Spinal cord (tissue), 9 donors: ENCODE measurements at regions not wholly inside any gene's neighbourhood (a gene's known extent, or its start where the extent isn't known, plus 50 kb on each side); places are given as distances from the start of the nearest gene placed in this dataset.
"Not testable (repeated sequence)": the region's sequence is repeated elsewhere in the genome, so short reads cannot be mapped to it uniquely, and the experiment has no call there.

ENCODE experiments used
- DNase-seq, 6 donors: peaks; one replicate each; pipeline versions ENCODE4 v3.0.0 to v3.0.0-alpha.2; 2013 to 2015; ENCODE audit warnings: low spot score in 6 of 6, low read depth in 4 of 6
- H3K27ac ChIP-seq: one replicate; pipeline ENCODE4 v1.5.1; 2013; ENCODE audit warnings: low read depth, low read length, control low read depth
- H3K27me3 ChIP-seq: one replicate; pipeline ENCODE4 v1.6.1; 2013; ENCODE audit warnings: low read length; ENCODE audit not compliant: control insufficient read depth, insufficient read depth
- H3K36me3 ChIP-seq: one replicate; pipeline ENCODE4 v1.6.1; 2013; ENCODE audit warnings: low read length; ENCODE audit not compliant: control insufficient read depth, insufficient read depth
- H3K4me1 ChIP-seq: one replicate; pipeline ENCODE4 v1.6.1; 2013; ENCODE audit warnings: low read length; ENCODE audit not compliant: control insufficient read depth, insufficient read depth
- H3K4me3 ChIP-seq: one replicate; pipeline ENCODE4 v1.5.1; 2013; ENCODE audit warnings: low read depth, low read length, control low read depth
- H3K9me3 ChIP-seq: one replicate; pipeline ENCODE4 v1.6.1; 2013; ENCODE audit warnings: low read length; ENCODE audit not compliant: control insufficient read depth, insufficient read depth
- WGBS: methylation state at CpG from one replicate; pipeline ENCODE4 v1.1.5; 2013; ENCODE audit warnings: missing lambda C conversion rate; ENCODE audit not compliant: insufficient coverage; 5-methylcytosine and 5-hydroxymethylcytosine counted together
- donor health status: healthy.

GRCh38 chr11:92168936-92169335, 55.7 kb upstream of the FAT3 start:
- WGBS, result no CpG with 5 or more reads among the region's 1 CpG
- H3K9me3 ChIP-seq, result no peaks in the 10 kb centered on the region
- H3K4me1 ChIP-seq, result no peaks in the 10 kb centered on the region
- H3K27ac ChIP-seq, result no peak overlapping the region
- H3K36me3 ChIP-seq, result no peaks in the 10 kb centered on the region
- no peaks in the 10 kb centered on the region for H3K27me3 ChIP-seq
- no peak for DNase-seq
- H3K4me3 ChIP-seq, result no peak overlapping the region

DNA sequence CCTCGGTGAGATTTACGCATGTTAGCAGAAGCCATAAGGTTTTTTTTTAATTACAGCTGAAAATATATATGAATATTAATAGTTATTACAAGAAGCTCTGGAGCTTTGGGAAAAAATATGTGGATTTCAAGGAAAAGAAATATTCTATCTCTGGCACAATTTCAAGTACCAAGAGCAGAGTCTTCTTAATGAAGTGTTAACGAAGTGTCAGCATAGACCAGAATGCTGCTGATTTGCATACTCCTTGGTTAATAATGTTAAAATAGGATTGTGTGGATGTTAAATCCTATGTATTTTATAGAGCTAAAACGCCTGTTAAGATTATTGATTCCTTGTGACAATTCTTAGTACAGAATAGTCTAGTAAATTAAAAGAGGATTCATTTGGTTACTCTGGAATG, 57.0 kb upstream of the FAT3 start:
- H3K9me3 ChIP-seq, result no peaks in the 10 kb centered on the region
- WGBS, result no CpG with 5 or more reads among the region's 4 CpGs
- H3K27ac ChIP-seq, result no peak overlapping the region
- no peaks in the 10 kb centered on the region for H3K4me1 ChIP-seq
- H3K36me3 ChIP-seq, result no peaks in the 10 kb centered on the region
- no peak for DNase-seq
- no peaks in the 10 kb centered on the region for H3K27me3 ChIP-seq
- no peak overlapping the region for H3K4me3 ChIP-seq

DNA sequence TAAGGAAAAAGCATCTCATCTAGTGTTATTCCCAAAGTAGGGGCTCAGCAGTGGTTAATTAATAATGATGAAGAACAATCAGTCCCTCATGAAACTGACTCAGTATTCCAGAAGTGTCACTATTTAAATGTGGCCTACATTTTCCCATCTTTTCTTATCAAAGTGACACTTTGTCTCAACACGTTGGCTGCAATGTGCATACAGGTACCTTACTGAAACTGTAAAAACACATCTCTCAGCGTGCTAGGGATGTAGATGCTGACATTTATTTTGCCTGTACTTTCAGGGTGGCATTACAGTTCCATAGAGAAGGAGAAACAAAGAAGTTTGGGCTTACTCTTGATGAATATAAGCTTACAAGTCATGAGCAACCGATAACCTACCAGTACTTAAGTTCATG, 58.3 kb upstream of the FAT3 start:
- DNase-seq, result no peak
- no peaks in the 10 kb centered on the region for H3K36me3 ChIP-seq
- WGBS, result no CpG with 5 or more reads among the region's 3 CpGs
- no peaks in the 10 kb centered on the region for H3K27me3 ChIP-seq
- H3K4me1 ChIP-seq, result no peaks in the 10 kb centered on the region
- no peaks in the 10 kb centered on the region for H3K9me3 ChIP-seq
- no peak overlapping the region for H3K4me3 ChIP-seq
- H3K27ac ChIP-seq, result no peak overlapping the region

DNA sequence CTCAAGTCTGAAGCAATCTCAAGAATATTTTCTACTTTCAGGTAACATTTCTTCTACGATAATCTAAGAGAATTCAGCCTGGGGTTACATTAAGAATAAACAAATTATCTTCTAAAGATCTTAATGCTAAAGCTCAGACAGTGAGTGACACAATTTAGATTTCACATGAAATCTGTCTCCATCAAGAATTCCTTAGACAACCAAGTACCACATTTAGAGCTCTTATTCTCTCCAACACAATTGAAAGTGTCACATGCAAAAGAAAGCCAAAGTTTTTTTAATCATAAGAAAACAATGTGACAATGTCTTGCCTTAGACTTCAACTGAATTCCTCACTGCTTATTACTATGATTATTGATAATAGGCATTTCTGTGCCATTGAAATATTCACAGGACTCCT, 60.7 kb upstream of the FAT3 start:
- no peaks in the 10 kb centered on the region for H3K36me3 ChIP-seq
- H3K4me3 ChIP-seq, result no peak overlapping the region
- no CpG with 5 or more reads among the region's 1 CpG for WGBS
- no peak overlapping the region for H3K27ac ChIP-seq
- no peaks in the 10 kb centered on the region for H3K4me1 ChIP-seq
- no peaks in the 10 kb centered on the region for H3K27me3 ChIP-seq
- DNase-seq, result no peak
- H3K9me3 ChIP-seq, result no peaks in the 10 kb centered on the region

- Histone ChIP-seq H3K27me3 (no peaks in the 10 kb centered on the region), H3K36me3 (no peaks in the 10 kb centered on the region), H3K4me3 (no peak overlapping the region), H3K27ac (no peak overlapping the region), H3K9me3 (no peaks in the 10 kb centered on the region), H3K4me1 (no peaks in the 10 kb centered on the region)
- no CpG with 5 or more reads among the region's 2 CpGs for WGBS
- no peak for DNase-seq
Observed at GRCh38 chr11:92162776-92163175, 61.8 kb upstream of the FAT3 start.

GRCh38 chr11:92159931-92160330, 64.7 kb upstream of the FAT3 start:
- Histone ChIP-seq H3K4me3 (no peak overlapping the region), H3K4me1 (no peaks in the 10 kb centered on the region), H3K36me3 (no peaks in the 10 kb centered on the region), H3K27me3 (no peaks in the 10 kb centered on the region), H3K9me3 (no peaks in the 10 kb centered on the region), H3K27ac (no peak overlapping the region)
- DNase-seq, result no peak
- no CpG with 5 or more reads among the region's 1 CpG for WGBS

GRCh38 chr11:92157390-92157789, 67.2 kb upstream of the FAT3 start:
- H3K4me3 ChIP-seq, DNase-seq, H3K36me3 ChIP-seq, H3K4me1 ChIP-seq, H3K27ac ChIP-seq, H3K9me3 ChIP-seq, H3K27me3 ChIP-seq: not testable (repeated sequence)
- 94% methylated on average over 26 of the region's 35 CpGs for WGBS

- DNase-seq, result no peak
- Histone ChIP-seq H3K36me3 (no peaks in the 10 kb centered on the region), H3K9me3 (no peaks in the 10 kb centered on the region), H3K4me3 (no peak overlapping the region), H3K27ac (no peak overlapping the region), H3K27me3 (no peaks in the 10 kb centered on the region), H3K4me1 (no peaks in the 10 kb centered on the region)
- WGBS, result 83% methylated on average over 1 of the region's 4 CpGs
Observed at GRCh38 chr11:92154611-92155010, 70.0 kb upstream of the FAT3 start.

DNA sequence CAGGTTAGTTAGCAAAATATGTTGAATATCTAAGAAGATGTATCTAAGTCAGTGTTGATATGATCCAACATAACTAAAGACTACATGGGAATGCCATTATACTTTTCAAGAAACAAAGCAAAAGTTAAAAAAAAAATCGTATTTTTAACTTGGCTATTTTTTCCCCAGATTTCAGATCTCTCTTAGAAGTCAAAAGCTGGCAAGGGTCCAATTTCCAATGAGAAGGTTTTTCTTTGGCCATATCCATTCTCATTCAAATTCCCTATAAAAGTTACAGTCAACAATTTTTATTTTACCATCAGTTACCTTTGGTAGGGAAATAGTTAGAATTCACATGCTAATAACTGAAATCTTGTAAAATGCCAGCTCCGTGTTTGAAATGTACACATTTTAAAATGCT, 70.5 kb upstream of the FAT3 start:
- Histone ChIP-seq H3K4me3 (no peak overlapping the region), H3K27me3 (no peaks in the 10 kb centered on the region), H3K27ac (no peak overlapping the region), H3K9me3 (no peaks in the 10 kb centered on the region), H3K36me3 (no peaks in the 10 kb centered on the region), H3K4me1 (no peaks in the 10 kb centered on the region)
- peak in 1 of 6 donors; percentile 16 for DNase-seq
- no CpG with 5 or more reads among the region's 2 CpGs for WGBS

DNA sequence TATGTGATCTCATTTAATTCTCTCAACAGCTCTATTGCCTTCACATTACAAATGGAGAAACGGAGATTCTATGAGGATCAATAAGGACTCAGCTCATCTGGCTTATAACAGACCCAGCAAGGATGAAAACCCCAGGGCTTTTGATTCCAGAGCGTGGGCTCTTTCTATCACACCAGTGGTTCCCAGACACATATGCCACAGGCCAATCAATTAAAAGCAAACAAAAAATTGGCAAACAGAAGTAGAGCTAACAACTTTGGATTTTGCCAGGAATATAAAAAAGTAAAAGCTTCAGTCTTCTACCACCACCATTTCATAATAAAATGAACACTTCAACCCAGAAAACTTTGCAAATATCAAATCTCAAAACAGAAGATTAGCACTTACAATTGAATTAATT, 71.1 kb upstream of the FAT3 start:
- H3K27ac ChIP-seq, result no peak overlapping the region
- no peak overlapping the region for H3K4me3 ChIP-seq
- no peaks in the 10 kb centered on the region for H3K4me1 ChIP-seq
- WGBS, result 100% methylated on average over 1 of the region's 2 CpGs
- H3K27me3 ChIP-seq, result no peaks in the 10 kb centered on the region
- H3K9me3 ChIP-seq, result no peaks in the 10 kb centered on the region
- no peaks in the 10 kb centered on the region for H3K36me3 ChIP-seq
- DNase-seq, result peak in 1 of 6 donors; percentile 4
